ENCODE measurements at regions not wholly inside any gene's neighbourhood (a gene's known extent, or its start where the extent isn't known, plus 50 kb on each side); places are given as distances from the start of the nearest gene placed in this dataset.

GRCh38 chr2:191738003-191738402 lies 60.1 kb downstream of the NABP1 start:
- Histone ChIP-seq H3K27ac (ENCODE audit: low read depth, low read length) (no peak overlapping the region), H3K4me1 (ENCODE audit: control insufficient read depth, insufficient read depth, low read length) (no peaks in the 10 kb centered on the region), H3K27me3 (ENCODE audit: control insufficient read depth, insufficient read depth, low read length, poor library complexity, severe bottlenecking) (no peaks in the 10 kb centered on the region), H3K9me3 (ENCODE audit: control insufficient read depth, low read length) (no peaks in the 10 kb centered on the region), H3K9ac (ENCODE audit: extremely low read depth, low read length, poor library complexity, severe bottlenecking) (no peak overlapping the region), H3K36me3 (ENCODE audit: control insufficient read depth, insufficient read depth, low read length) (no peaks in the 10 kb centered on the region), H3K4me3 (ENCODE audit: low read length) (no peak overlapping the region)
- peaks cover 5% of the 10 kb centered on the region for H3K9me3 Mint-ChIP-seq
- TF ChIP-seq CTCF (conservative IDR thresholded peaks at IDR 0.05): no peak
- H3K36me3 Mint-ChIP-seq (ENCODE audit: low read depth): no peaks in the 10 kb centered on the region
- no peak overlapping the region for H3K27ac Mint-ChIP-seq
- no peak overlapping the region for H3K4me3 Mint-ChIP-seq
- no peaks in the 10 kb centered on the region for H3K4me1 Mint-ChIP-seq
- 86 to 91% methylated on average over 3 of the region's 3 CpGs for WGBS, 2 experiments (ENCODE audit: insufficient coverage in 1 of 2, insufficient read length in 1 of 2)
- DNase-seq: no peak
- no peaks in the 10 kb centered on the region for H3K27me3 Mint-ChIP-seq (ENCODE audit: insufficient read depth)

- H3K36me3 ChIP-seq (ENCODE audit: control insufficient read depth, insufficient read depth, low read length): no peaks in the 10 kb centered on the region
- WGBS, 2 experiments (ENCODE audit: insufficient coverage in 1 of 2, insufficient read length in 1 of 2): 95 to 100% methylated on average over 1 to 3 of the region's 3 CpGs
- no peak overlapping the region for H3K27ac ChIP-seq (ENCODE audit: low read depth, low read length)
- Mint-ChIP-seq H3K9me3 (peaks cover 8% of the 10 kb centered on the region), H3K27me3 (ENCODE audit: insufficient read depth) (no peaks in the 10 kb centered on the region), H3K4me3 (no peak overlapping the region), H3K36me3 (ENCODE audit: low read depth) (no peaks in the 10 kb centered on the region), H3K4me1 (no peaks in the 10 kb centered on the region), H3K27ac (no peak overlapping the region)
- no peaks in the 10 kb centered on the region for H3K9me3 ChIP-seq (ENCODE audit: control insufficient read depth, low read length)
- H3K27me3 ChIP-seq (ENCODE audit: control insufficient read depth, insufficient read depth, low read length, poor library complexity, severe bottlenecking): no peaks in the 10 kb centered on the region
- no peaks in the 10 kb centered on the region for H3K4me1 ChIP-seq (ENCODE audit: control insufficient read depth, insufficient read depth, low read length)
- no peak for TF ChIP-seq CTCF (conservative IDR thresholded peaks at IDR 0.05)
- no peak overlapping the region for H3K9ac ChIP-seq (ENCODE audit: extremely low read depth, low read length, poor library complexity, severe bottlenecking)
- no peak for DNase-seq
- no peak overlapping the region for H3K4me3 ChIP-seq (ENCODE audit: low read length)
Observed at GRCh38 chr2:191738667-191739066, 60.7 kb downstream of the NABP1 start.

- 60 to 87% methylated on average over 1 to 3 of the region's 3 CpGs for WGBS, 2 experiments (ENCODE audit: insufficient coverage in 1 of 2, insufficient read length in 1 of 2)
- DNase-seq: no peak
- H3K27ac Mint-ChIP-seq: no peak overlapping the region
- peaks cover 8% of the 10 kb centered on the region for H3K9me3 Mint-ChIP-seq
- no peak overlapping the region for H3K27ac ChIP-seq (ENCODE audit: low read depth, low read length)
- no peak for TF ChIP-seq CTCF (conservative IDR thresholded peaks at IDR 0.05)
- no peak overlapping the region for H3K4me3 ChIP-seq (ENCODE audit: low read length)
- H3K4me1 ChIP-seq (ENCODE audit: control insufficient read depth, insufficient read depth, low read length): no peaks in the 10 kb centered on the region
- no peaks in the 10 kb centered on the region for H3K27me3 ChIP-seq (ENCODE audit: control insufficient read depth, insufficient read depth, low read length, poor library complexity, severe bottlenecking)
- H3K36me3 ChIP-seq (ENCODE audit: control insufficient read depth, insufficient read depth, low read length): no peaks in the 10 kb centered on the region
- no peaks in the 10 kb centered on the region for H3K36me3 Mint-ChIP-seq (ENCODE audit: low read depth)
- H3K9ac ChIP-seq (ENCODE audit: extremely low read depth, low read length, poor library complexity, severe bottlenecking): no peak overlapping the region
- H3K4me1 Mint-ChIP-seq: no peaks in the 10 kb centered on the region
- no peaks in the 10 kb centered on the region for H3K9me3 ChIP-seq (ENCODE audit: control insufficient read depth, low read length)
- no peaks in the 10 kb centered on the region for H3K27me3 Mint-ChIP-seq (ENCODE audit: insufficient read depth)
- no peak overlapping the region for H3K4me3 Mint-ChIP-seq
Observed at GRCh38 chr2:191739194-191739593, 61.3 kb downstream of the NABP1 start.

Measured in endodermal cell (in vitro differentiated cells).